ENCODE measurements at regions not wholly inside any gene's neighbourhood (a gene's known extent, or its start where the extent isn't known, plus 50 kb on each side); places are given as distances from the start of the nearest gene placed in this dataset.

GRCh38 chr11:104279587-104279986 is 115.6 kb upstream of the PDGFD start:
- H3K36me3 ChIP-seq (ENCODE audit: low read depth, low read length): no peaks in the 10 kb centered on the region
- no peak for TF ChIP-seq EZH2 (IDR thresholded peaks at IDR 0.05; ENCODE audit: low read length, unreplicated experiment)
- TF ChIP-seq EZH2phosphoT487 (IDR thresholded peaks at IDR 0.05; ENCODE audit: borderline replicate concordance, low read length): no peak
- TF ChIP-seq CTCF (conservative IDR thresholded peaks at IDR 0.05; ENCODE audit: low read depth, low read length): no peak
- H3K4me3 ChIP-seq (ENCODE audit: low read length): no peak overlapping the region
- no peaks in the 10 kb centered on the region for H3K79me2 ChIP-seq (ENCODE audit: low read length)
- no peaks in the 10 kb centered on the region for H3K4me1 ChIP-seq (ENCODE audit: insufficient read depth, low read length)
- no peaks in the 10 kb centered on the region for H3K27me3 ChIP-seq (ENCODE audit: low read length)
- no peak for DNase-seq
- no peak overlapping the region for H3K27ac ChIP-seq (ENCODE audit: low read length)
- ChIA-PET CTCF (no interaction called here), POLR2A (ENCODE audit: unreplicated experiment) (no interaction called here)
- H3K9me2 ChIP-seq (replicated peaks; ENCODE audit: low read length): no peaks in the 10 kb centered on the region
- ATAC-seq: no peak
- H3K9ac ChIP-seq (ENCODE audit: low read length): no peak overlapping the region
- no peak overlapping the region for H3K4me2 ChIP-seq (ENCODE audit: low read length)
- no peaks in the 10 kb centered on the region for H3K9me3 ChIP-seq (ENCODE audit: low read length)
- no peak overlapping the region for H2AFZ ChIP-seq (ENCODE audit: low read length)
- H4K20me1 ChIP-seq (ENCODE audit: low read length): no peaks in the 10 kb centered on the region
- intact Hi-C loops (cut with micrococcal nuclease): no loop called here
- BruUV-seq (replicated peaks): no TSS peak
- no peaks in the 10 kb centered on the region for H3F3A ChIP-seq (ENCODE audit: low read length, unreplicated experiment)

- TF ChIP-seq EZH2 (IDR thresholded peaks at IDR 0.05; ENCODE audit: low read length, unreplicated experiment) (no peak), EZH2phosphoT487 (IDR thresholded peaks at IDR 0.05; ENCODE audit: borderline replicate concordance, low read length) (no peak), CTCF (conservative IDR thresholded peaks at IDR 0.05; ENCODE audit: low read depth, low read length) (no peak)
- Histone ChIP-seq H3K27ac (ENCODE audit: low read length) (no peak overlapping the region), H4K20me1 (ENCODE audit: low read length) (no peaks in the 10 kb centered on the region), H3F3A (ENCODE audit: low read length, unreplicated experiment) (no peaks in the 10 kb centered on the region), H2AFZ (ENCODE audit: low read length) (peak overlapping the region; percentile 12; the same call in 1 of the 2 replicates), H3K9me3 (ENCODE audit: low read length) (no peaks in the 10 kb centered on the region), H3K4me3 (ENCODE audit: low read length) (no peak overlapping the region), H3K4me1 (ENCODE audit: insufficient read depth, low read length) (no peaks in the 10 kb centered on the region), H3K4me2 (ENCODE audit: low read length) (no peak overlapping the region), H3K27me3 (ENCODE audit: low read length) (no peaks in the 10 kb centered on the region), H3K36me3 (ENCODE audit: low read depth, low read length) (no peaks in the 10 kb centered on the region), H3K9ac (ENCODE audit: low read length) (no peak overlapping the region), H3K79me2 (ENCODE audit: low read length) (no peaks in the 10 kb centered on the region), H3K9me2 (replicated peaks; ENCODE audit: low read length) (no peaks in the 10 kb centered on the region)
- DNase-seq (peak; percentile 37), ATAC-seq (no peak)
- BruUV-seq (replicated peaks): no TSS peak
- ChIA-PET POLR2A (ENCODE audit: unreplicated experiment) (no interaction called here), CTCF (no interaction called here)
- intact Hi-C loops (cut with micrococcal nuclease): no loop called here
These were observed 112.0 kb upstream of the PDGFD start for GRCh38 chr11:104275992-104276391.

- no TSS peak for BruUV-seq (replicated peaks)
- ChIA-PET POLR2A (ENCODE audit: unreplicated experiment) (no interaction called here), CTCF (no interaction called here)
- no peak for ATAC-seq
- H3K4me2 ChIP-seq (ENCODE audit: low read length): no peak overlapping the region
- H3K27ac ChIP-seq (ENCODE audit: low read length): no peak overlapping the region
- H3K4me1 ChIP-seq (ENCODE audit: insufficient read depth, low read length): no peaks in the 10 kb centered on the region
- H3F3A ChIP-seq (ENCODE audit: low read length, unreplicated experiment): no peaks in the 10 kb centered on the region
- TF ChIP-seq EZH2 (IDR thresholded peaks at IDR 0.05; ENCODE audit: low read length, unreplicated experiment): no peak
- TF ChIP-seq CTCF (conservative IDR thresholded peaks at IDR 0.05; ENCODE audit: low read depth, low read length): no peak
- no peak for TF ChIP-seq EZH2phosphoT487 (IDR thresholded peaks at IDR 0.05; ENCODE audit: borderline replicate concordance, low read length)
- no peaks in the 10 kb centered on the region for H3K9me3 ChIP-seq (ENCODE audit: low read length)
- H3K9ac ChIP-seq (ENCODE audit: low read length): no peak overlapping the region
- H3K4me3 ChIP-seq (ENCODE audit: low read length): no peak overlapping the region
- no peaks in the 10 kb centered on the region for H3K27me3 ChIP-seq (ENCODE audit: low read length)
- no peaks in the 10 kb centered on the region for H3K9me2 ChIP-seq (replicated peaks; ENCODE audit: low read length)
- H2AFZ ChIP-seq (ENCODE audit: low read length): no peak overlapping the region
- DNase-seq: no peak
- H3K36me3 ChIP-seq (ENCODE audit: low read depth, low read length): no peaks in the 10 kb centered on the region
- intact Hi-C loops (cut with micrococcal nuclease): no loop called here
- H3K79me2 ChIP-seq (ENCODE audit: low read length): no peaks in the 10 kb centered on the region
- no peaks in the 10 kb centered on the region for H4K20me1 ChIP-seq (ENCODE audit: low read length)
These were observed 96.5 kb upstream of the PDGFD start for GRCh38 chr11:104260456-104260855.

Measured in PC-3 (cell line).